ENCODE measurements at regions not wholly inside any gene's neighbourhood (a gene's known extent, or its start where the extent isn't known, plus 50 kb on each side); places are given as distances from the start of the nearest gene placed in this dataset.

- ChIA-PET CTCF (no interaction called here), POLR2A (no interaction called here)
- no peak overlapping the region for H3K4me3 ChIP-seq (ENCODE audit: low read depth, low read length)
- H3K36me3 ChIP-seq (ENCODE audit: control insufficient read depth, insufficient read depth, low read length), result no peaks in the 10 kb centered on the region
- no peak for DNase-seq (ENCODE audit: low read depth)
- no peak for TF ChIP-seq CTCF (IDR thresholded peaks at IDR 0.05; ENCODE audit: insufficient read depth, low read depth, low read length)
- no peaks in the 10 kb centered on the region; the same call in 1 of the 2 replicates for H3K27me3 ChIP-seq (ENCODE audit: control insufficient read depth, insufficient read depth, low read length)
Observed at GRCh38 chr4:176607807-176608206, 184.9 kb downstream of the VEGFC start.

GRCh38 chr4:176608346-176608745, 184.4 kb downstream of the VEGFC start:
- no peaks in the 10 kb centered on the region for H3K36me3 ChIP-seq (ENCODE audit: control insufficient read depth, insufficient read depth, low read length)
- ChIA-PET CTCF (no interaction called here), POLR2A (no interaction called here)
- no peak for DNase-seq (ENCODE audit: low read depth)
- no peak for TF ChIP-seq CTCF (IDR thresholded peaks at IDR 0.05; ENCODE audit: insufficient read depth, low read depth, low read length)
- no peak overlapping the region for H3K4me3 ChIP-seq (ENCODE audit: low read depth, low read length)
- no peaks in the 10 kb centered on the region; the same call in 1 of the 2 replicates for H3K27me3 ChIP-seq (ENCODE audit: control insufficient read depth, insufficient read depth, low read length)

- POLR2A ChIA-PET, result no interaction called here
- CTCF ChIA-PET, result no interaction called here
- Histone ChIP-seq H3K4me3 (ENCODE audit: low read depth, low read length) (no peak overlapping the region), H3K27me3 (ENCODE audit: control insufficient read depth, insufficient read depth, low read length) (no peaks in the 10 kb centered on the region; the same call in 1 of the 2 replicates), H3K36me3 (ENCODE audit: control insufficient read depth, insufficient read depth, low read length) (no peaks in the 10 kb centered on the region)
- no peak for DNase-seq (ENCODE audit: low read depth)
- no peak for TF ChIP-seq CTCF (IDR thresholded peaks at IDR 0.05; ENCODE audit: insufficient read depth, low read depth, low read length)
Observed at GRCh38 chr4:176610594-176610993, 182.1 kb downstream of the VEGFC start.

GRCh38 chr4:176611381-176611780, 181.3 kb downstream of the VEGFC start:
- POLR2A ChIA-PET, result no interaction called here
- DNase-seq (ENCODE audit: low read depth), result no peak
- TF ChIP-seq CTCF (IDR thresholded peaks at IDR 0.05; ENCODE audit: insufficient read depth, low read depth, low read length), result no peak
- H3K27me3 ChIP-seq (ENCODE audit: control insufficient read depth, insufficient read depth, low read length), result no peaks in the 10 kb centered on the region; the same call in 1 of the 2 replicates
- CTCF ChIA-PET, result no interaction called here
- H3K4me3 ChIP-seq (ENCODE audit: low read depth, low read length), result no peak overlapping the region
- H3K36me3 ChIP-seq (ENCODE audit: control insufficient read depth, insufficient read depth, low read length), result no peaks in the 10 kb centered on the region

- POLR2A ChIA-PET, result no interaction called here
- TF ChIP-seq CTCF (IDR thresholded peaks at IDR 0.05; ENCODE audit: insufficient read depth, low read depth, low read length), result no peak
- no peak for DNase-seq (ENCODE audit: low read depth)
- no peaks in the 10 kb centered on the region for H3K36me3 ChIP-seq (ENCODE audit: control insufficient read depth, insufficient read depth, low read length)
- H3K4me3 ChIP-seq (ENCODE audit: low read depth, low read length), result no peak overlapping the region
- H3K27me3 ChIP-seq (ENCODE audit: control insufficient read depth, insufficient read depth, low read length), result no peaks in the 10 kb centered on the region; the same call in 1 of the 2 replicates
- CTCF ChIA-PET, result no interaction called here
Observed at GRCh38 chr4:176611951-176612350, 180.8 kb downstream of the VEGFC start.
